ENCODE measurements at regions not wholly inside any gene's neighbourhood (a gene's known extent, or its start where the extent isn't known, plus 50 kb on each side); places are given as distances from the start of the nearest gene placed in this dataset.

- TF ChIP-seq POLR2AphosphoS5 (IDR thresholded peaks at IDR 0.05; ENCODE audit: low read depth, low read length) (no peak), SIN3A (IDR thresholded peaks at IDR 0.05; ENCODE audit: borderline replicate concordance, insufficient read depth, low read length) (no peak), TAF1 (IDR thresholded peaks at IDR 0.05; ENCODE audit: borderline replicate concordance, insufficient read depth, low read length) (no peak), FOXP2 (optimal IDR thresholded peaks at IDR 0.05; ENCODE audit: borderline replicate concordance, extremely low read depth, extremely low read length, insufficient read depth) (no peak)
Observed at GRCh38 chr11:130588471-130588870, 140.0 kb downstream of the ADAMTS15 start.

GRCh38 chr11:130592056-130592455 lies 143.6 kb downstream of the ADAMTS15 start:
- TF ChIP-seq POLR2AphosphoS5 (IDR thresholded peaks at IDR 0.05; ENCODE audit: low read depth, low read length) = no peak
- no peak for TF ChIP-seq TAF1 (IDR thresholded peaks at IDR 0.05; ENCODE audit: borderline replicate concordance, insufficient read depth, low read length)
- TF ChIP-seq FOXP2 (optimal IDR thresholded peaks at IDR 0.05; ENCODE audit: borderline replicate concordance, extremely low read depth, extremely low read length, insufficient read depth) = no peak
- TF ChIP-seq SIN3A (IDR thresholded peaks at IDR 0.05; ENCODE audit: borderline replicate concordance, insufficient read depth, low read length) = no peak
- no peak for TF ChIP-seq REST (IDR thresholded peaks at IDR 0.05; ENCODE audit: insufficient read depth in 1 of 2, low read depth in 2 of 2, low read length in 2 of 2)

- no peak for TF ChIP-seq FOXP2 (optimal IDR thresholded peaks at IDR 0.05; ENCODE audit: borderline replicate concordance, extremely low read depth, extremely low read length, insufficient read depth)
- no peak for TF ChIP-seq POLR2AphosphoS5 (IDR thresholded peaks at IDR 0.05; ENCODE audit: low read depth, low read length)
- no peak for TF ChIP-seq TAF1 (IDR thresholded peaks at IDR 0.05; ENCODE audit: borderline replicate concordance, insufficient read depth, low read length)
- no peak for TF ChIP-seq SIN3A (IDR thresholded peaks at IDR 0.05; ENCODE audit: borderline replicate concordance, insufficient read depth, low read length)
- TF ChIP-seq REST (IDR thresholded peaks at IDR 0.05; ENCODE audit: insufficient read depth in 1 of 2, low read depth in 2 of 2, low read length in 2 of 2) = no peak
Observed at GRCh38 chr11:130593064-130593463, 144.6 kb downstream of the ADAMTS15 start.

- TF ChIP-seq REST (IDR thresholded peaks at IDR 0.05; ENCODE audit: insufficient read depth in 1 of 2, low read depth in 2 of 2, low read length in 2 of 2) (no peak), POLR2AphosphoS5 (IDR thresholded peaks at IDR 0.05; ENCODE audit: low read depth, low read length) (no peak), TAF1 (IDR thresholded peaks at IDR 0.05; ENCODE audit: borderline replicate concordance, insufficient read depth, low read length) (no peak), SIN3A (IDR thresholded peaks at IDR 0.05; ENCODE audit: borderline replicate concordance, insufficient read depth, low read length) (no peak), FOXP2 (optimal IDR thresholded peaks at IDR 0.05; ENCODE audit: borderline replicate concordance, extremely low read depth, extremely low read length, insufficient read depth) (no peak)
Observed at GRCh38 chr11:130598433-130598832, 150.0 kb downstream of the ADAMTS15 start.

GRCh38 chr11:130599073-130599654 lies 150.7 kb downstream of the ADAMTS15 start:
- TF ChIP-seq TAF1 (IDR thresholded peaks at IDR 0.05; ENCODE audit: borderline replicate concordance, insufficient read depth, low read length) (no peak), FOXP2 (optimal IDR thresholded peaks at IDR 0.05; ENCODE audit: borderline replicate concordance, extremely low read depth, extremely low read length, insufficient read depth) (no peak), REST (IDR thresholded peaks at IDR 0.05; ENCODE audit: insufficient read depth in 1 of 2, low read depth in 2 of 2, low read length in 2 of 2) (no peak), POLR2AphosphoS5 (IDR thresholded peaks at IDR 0.05; ENCODE audit: low read depth, low read length) (no peak), SIN3A (IDR thresholded peaks at IDR 0.05; ENCODE audit: borderline replicate concordance, insufficient read depth, low read length) (no peak)

All from PFSK-1 (cell line).